ENCODE measurements at regions not wholly inside any gene's neighbourhood (a gene's known extent, or its start where the extent isn't known, plus 50 kb on each side); places are given as distances from the start of the nearest gene placed in this dataset.

GRCh38 chr22:33213383-33214075 lies 155.3 kb upstream of the SYN3 start:
- intact Hi-C loops (cut with micrococcal nuclease; ENCODE audit: unreplicated experiment), result no loop called here
- no peak overlapping the region for H3K4me3 ChIP-seq (ENCODE audit: low read depth, low read length)
- no peaks in the 10 kb centered on the region for H3K27me3 Mint-ChIP-seq (ENCODE audit: insufficient read depth, unreplicated experiment)
- H3K36me3 ChIP-seq (ENCODE audit: control insufficient read depth, insufficient read depth, low read length), result no peaks in the 10 kb centered on the region
- H3K4me1 ChIP-seq, result peaks cover 12% of the 10 kb centered on the region
- peak overlapping the region; percentile 57 for H3K27ac Mint-ChIP-seq (ENCODE audit: unreplicated experiment)
- ChIA-PET CTCF (no interaction called here), POLR2A (no interaction called here)
- no peak for TF ChIP-seq CTCF (IDR thresholded peaks at IDR 0.05; ENCODE audit: insufficient read depth in 1 of 2, low read depth in 1 of 2, low read length in 1 of 2, severe bottlenecking in 1 of 2, unreplicated experiment in 1 of 2)
- no peaks in the 10 kb centered on the region for H3K36me3 Mint-ChIP-seq (ENCODE audit: insufficient read depth, unreplicated experiment)
- DNase-seq, result no peak
- no peaks in the 10 kb centered on the region for H3K9me3 ChIP-seq
- BruUV-seq (replicated peaks), result no TSS peak
- no peaks in the 10 kb centered on the region for H3K27me3 ChIP-seq (replicated peaks; ENCODE audit: control insufficient read depth, insufficient read depth, low read length)
- H3K4me1 Mint-ChIP-seq (ENCODE audit: low read depth, unreplicated experiment), result peaks cover 7% of the 10 kb centered on the region
- peaks cover 17% of the 10 kb centered on the region for H3K9me3 Mint-ChIP-seq (ENCODE audit: unreplicated experiment)
- H3K4me3 Mint-ChIP-seq (ENCODE audit: unreplicated experiment), result no peak overlapping the region

GRCh38 chr22:33209930-33210784 lies 152.0 kb upstream of the SYN3 start:
- POLR2A ChIA-PET, result no interaction called here
- no peaks in the 10 kb centered on the region for H3K4me1 ChIP-seq
- TF ChIP-seq CTCF (IDR thresholded peaks at IDR 0.05; ENCODE audit: insufficient read depth in 1 of 2, low read depth in 1 of 2, low read length in 1 of 2, severe bottlenecking in 1 of 2, unreplicated experiment in 1 of 2), result peak; percentile 51 to 64
- no peaks in the 10 kb centered on the region for H3K9me3 ChIP-seq
- no peaks in the 10 kb centered on the region for H3K36me3 ChIP-seq (ENCODE audit: control insufficient read depth, insufficient read depth, low read length)
- H3K27ac Mint-ChIP-seq (ENCODE audit: unreplicated experiment), result no peak overlapping the region
- H3K4me3 Mint-ChIP-seq (ENCODE audit: unreplicated experiment), result no peak overlapping the region
- no peak overlapping the region for H3K4me3 ChIP-seq (ENCODE audit: low read depth, low read length)
- H3K27me3 Mint-ChIP-seq (ENCODE audit: insufficient read depth, unreplicated experiment), result no peaks in the 10 kb centered on the region
- H3K36me3 Mint-ChIP-seq (ENCODE audit: insufficient read depth, unreplicated experiment), result no peaks in the 10 kb centered on the region
- no TSS peak for BruUV-seq (replicated peaks)
- DNase-seq, result peak; percentile 55 to 56
- no peaks in the 10 kb centered on the region for H3K27me3 ChIP-seq (replicated peaks; ENCODE audit: control insufficient read depth, insufficient read depth, low read length)
- intact Hi-C loops (cut with micrococcal nuclease; ENCODE audit: unreplicated experiment), result no loop called here
- CTCF ChIA-PET, result interaction anchor here (1.8 kb wide), 1 partner anchor 192 kb away, joined by 9 read pairs; no protein-coding TSS in a partner anchor
- peaks cover 9% of the 10 kb centered on the region for H3K9me3 Mint-ChIP-seq (ENCODE audit: unreplicated experiment)
- H3K4me1 Mint-ChIP-seq (ENCODE audit: low read depth, unreplicated experiment), result no peaks in the 10 kb centered on the region

DNA sequence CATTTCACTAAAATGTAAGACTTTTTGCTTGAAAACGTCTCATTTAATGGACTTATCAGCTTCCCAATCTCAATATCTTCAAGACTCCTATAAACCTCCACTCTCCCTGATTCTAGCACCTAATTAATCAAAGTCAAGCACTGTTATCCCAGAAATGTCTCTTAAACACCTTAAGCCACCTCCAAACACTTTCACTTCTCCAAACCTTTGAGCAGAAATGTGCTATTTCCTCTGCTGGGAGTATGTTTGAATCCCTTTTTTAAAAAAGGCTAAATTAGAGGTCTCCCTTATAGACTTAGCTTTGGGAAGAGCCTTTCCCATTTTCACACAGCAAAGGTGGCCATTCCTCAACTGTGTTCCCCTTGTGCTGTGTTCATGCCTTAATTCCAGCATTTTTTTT lies 146.2 kb upstream of the SYN3 start:
- H3K4me3 Mint-ChIP-seq (ENCODE audit: unreplicated experiment), result no peak overlapping the region
- DNase-seq, result no peak
- H3K27me3 Mint-ChIP-seq (ENCODE audit: insufficient read depth, unreplicated experiment), result peaks cover 11% of the 10 kb centered on the region
- BruUV-seq (replicated peaks), result no TSS peak
- H3K27me3 ChIP-seq (replicated peaks; ENCODE audit: control insufficient read depth, insufficient read depth, low read length), result no peaks in the 10 kb centered on the region
- POLR2A ChIA-PET, result interaction anchor here (0.6 kb wide), 1 partner anchor 186 kb away, joined by 4 read pairs; no protein-coding TSS in a partner anchor
- no peaks in the 10 kb centered on the region for H3K36me3 Mint-ChIP-seq (ENCODE audit: insufficient read depth, unreplicated experiment)
- intact Hi-C loops (cut with micrococcal nuclease; ENCODE audit: unreplicated experiment), result no loop called here
- CTCF ChIA-PET, result no interaction called here
- no peaks in the 10 kb centered on the region for H3K36me3 ChIP-seq (ENCODE audit: control insufficient read depth, insufficient read depth, low read length)
- no peaks in the 10 kb centered on the region for H3K4me1 ChIP-seq
- H3K4me1 Mint-ChIP-seq (ENCODE audit: low read depth, unreplicated experiment), result no peaks in the 10 kb centered on the region
- H3K27ac Mint-ChIP-seq (ENCODE audit: unreplicated experiment), result no peak overlapping the region
- no peak for TF ChIP-seq CTCF (IDR thresholded peaks at IDR 0.05; ENCODE audit: insufficient read depth in 1 of 2, low read depth in 1 of 2, low read length in 1 of 2, severe bottlenecking in 1 of 2, unreplicated experiment in 1 of 2)
- no peaks in the 10 kb centered on the region for H3K9me3 ChIP-seq
- no peak overlapping the region for H3K4me3 ChIP-seq (ENCODE audit: low read depth, low read length)
- no peaks in the 10 kb centered on the region for H3K9me3 Mint-ChIP-seq (ENCODE audit: unreplicated experiment)

All from Caco-2 (cell line).